Transverse colon (tissue), 4 donors: ENCODE measurements at regions not wholly inside any gene's neighbourhood (a gene's known extent, or its start where the extent isn't known, plus 50 kb on each side); places are given as distances from the start of the nearest gene placed in this dataset.

Experiments
- DNase-seq: peaks from one replicate; pipeline ENCODE4 v3.0.0-alpha.2; 2019
- H3K27ac ChIP-seq, 4 donors: fragments of 200-600 bp; sonication (generic); 2 replicates each; pipeline ENCODE4 v1.5.1; 2016 to 2018; ENCODE audit warnings: inconsistent platforms in 4 of 4
- H3K27me3 ChIP-seq: fragments of 200-600 bp; sonication (generic); 2 replicates; pipeline ENCODE4 v1.5.1; 2017; ENCODE audit warnings: inconsistent platforms
- H3K36me3 ChIP-seq, 4 donors: fragments of 200-600 bp; sonication (generic); 2 replicates each; pipeline ENCODE4 v1.5.1; 2017 to 2019; ENCODE audit warnings: inconsistent platforms in 4 of 4
- H3K4me1 ChIP-seq, 4 donors: fragments of 200-600 bp; sonication (generic); 2 replicates each; pipeline ENCODE4 v1.5.1; 2017 to 2020; ENCODE audit warnings: inconsistent platforms in 4 of 4
- H3K4me3 ChIP-seq, 4 donors: fragments of 200-600 bp; sonication (generic); 1 replicate in 1 of 4; 2 replicates in 3 of 4; pipeline versions ENCODE4 v1.5.1 to v1.6.1; 2017 to 2019; ENCODE audit warnings: inconsistent platforms in 4 of 4
- H3K9me3 ChIP-seq, 2 donors: fragments of 200-600 bp; sonication (generic); 2 replicates each; pipeline ENCODE4 v1.5.1; 2017 to 2019; ENCODE audit warnings: inconsistent platforms in 2 of 2
- CTCF ChIP-seq, 5 experiments: fragments of 200-600 bp in 3 of 5; fragments of 450-650 bp in 2 of 5; sonication (generic) in 3 of 5; IDR thresholded peaks; 1 replicate in 2 of 5; 2 replicates in 3 of 5; pipeline ENCODE4 v1.5.1; 2016 to 2017; ENCODE audit warnings: antibody characterized with exemption in 5 of 5, inconsistent platforms in 3 of 5, mild to moderate bottlenecking in 2 of 5, moderate library complexity in 1 of 5
- EP300 ChIP-seq: sonication (generic); formaldehyde crosslinking; IDR thresholded peaks from one replicate; pipeline ENCODE4 v1.6.1; 2017; ENCODE audit warnings: antibody characterized with exemption, low read depth
- POLR2A ChIP-seq: fragments of 450-650 bp; IDR thresholded peaks from one replicate; pipeline ENCODE4 v1.6.1; 2016; ENCODE audit warnings: antibody characterized with exemption, mild to moderate bottlenecking, moderate library complexity
- POLR2AphosphoS5 ChIP-seq, 3 donors: sonication (generic); formaldehyde crosslinking; IDR thresholded peaks; one replicate each; pipeline ENCODE4 v1.6.1; 2016; ENCODE audit warnings: antibody characterized with exemption in 3 of 3
- WGBS, 2 donors: methylation state at CpG; one replicate each; pipeline ENCODE4 v1.1.5; 2018; ENCODE audit warnings: low coverage in 1 of 2; 5-methylcytosine and 5-hydroxymethylcytosine counted together
- in situ Hi-C, 4 donors: fragments of 200-750 bp; cut with MboI; loops; one replicate each; pipeline versions ENCODE4 v1.15.0 to v1.15.1; 2017; ENCODE audit warnings: low sequenced_read_pairs in 3 of 4, low pct_ligation_motif_present in 1 of 4, low pct_unique_long_range_greater_than_20kb in 1 of 4
- intact Hi-C: fragments of 100-400 bp; cut with DNase I; formaldehyde crosslinking; loops from one replicate; pipeline ENCODE4 v1.15.1; 2023; ENCODE audit warnings: low total_unique reads

- WGBS, 2 donors, result 60 to 70% methylated on average over 1 to 20 of the region's 20 CpGs
Measured at GRCh38 chrX:459611-460010, 72.9 kb upstream of the PPP2R3B start.

GRCh38 chrX:460116-460515 is 73.4 kb upstream of the PPP2R3B start:
- Histone ChIP-seq H3K27me3 (no peaks in the 10 kb centered on the region), H3K4me1 (no peaks in the 10 kb centered on the region), H3K36me3 (no peaks in the 10 kb centered on the region), H3K27ac (no peak overlapping the region), H3K4me3 (no peak overlapping the region), H3K9me3 (no peaks in the 10 kb centered on the region)
- TF ChIP-seq CTCF (IDR thresholded peaks at IDR 0.05), result no peak
- TF ChIP-seq POLR2AphosphoS5 (IDR thresholded peaks at IDR 0.05), result no peak
- no peak for TF ChIP-seq EP300
- no peak for TF ChIP-seq POLR2A
- no peak for DNase-seq
- in situ Hi-C loops, result no loop called here
- 62 to 64% methylated on average over 5 to 11 of the region's 11 CpGs for WGBS, 2 donors
- intact Hi-C loops, result no loop called here

More at GRCh38 chrX:459611-460010, 72.9 kb upstream of the PPP2R3B start:
- Histone ChIP-seq H3K9me3 (peaks cover 0 to 1% of the 10 kb centered on the region in 2 donors), H3K4me3 (no peak overlapping the region), H3K4me1 (no peaks in the 10 kb centered on the region), H3K36me3 (no peaks in the 10 kb centered on the region), H3K27ac (no peak overlapping the region), H3K27me3 (no peaks in the 10 kb centered on the region)
- in situ Hi-C loops, result no loop called here
- DNase-seq, result no peak
- intact Hi-C loops, result no loop called here
- no peak for TF ChIP-seq EP300
- TF ChIP-seq POLR2A, result no peak
- no peak for TF ChIP-seq POLR2AphosphoS5 (IDR thresholded peaks at IDR 0.05)
- no peak for TF ChIP-seq CTCF (IDR thresholded peaks at IDR 0.05)

GRCh38 chrX:460823-461640 is 74.3 kb upstream of the PPP2R3B start:
- in situ Hi-C loops (no loop called here), intact Hi-C loops (no loop called here)
- DNase-seq, result no peak
- WGBS, 2 donors, result 87 to 91% methylated on average over 8 to 45 of the region's 45 CpGs
- no peaks in the 10 kb centered on the region for H3K36me3 ChIP-seq
- no peak for TF ChIP-seq POLR2AphosphoS5 (IDR thresholded peaks at IDR 0.05)
- TF ChIP-seq CTCF (IDR thresholded peaks at IDR 0.05), result no peak
- TF ChIP-seq POLR2A, result no peak
- no peak for TF ChIP-seq EP300
- H3K27ac ChIP-seq, result no peak overlapping the region
- no peaks in the 10 kb centered on the region for H3K4me1 ChIP-seq
- no peaks in the 10 kb centered on the region for H3K9me3 ChIP-seq
- no peaks in the 10 kb centered on the region for H3K27me3 ChIP-seq
- no peak overlapping the region for H3K4me3 ChIP-seq

- Histone ChIP-seq H3K27ac (no peak overlapping the region), H3K9me3 (no peaks in the 10 kb centered on the region), H3K36me3 (no peaks in the 10 kb centered on the region), H3K4me3 (no peak overlapping the region), H3K4me1 (no peaks in the 10 kb centered on the region), H3K27me3 (no peaks in the 10 kb centered on the region)
- in situ Hi-C loops, result no loop called here
- intact Hi-C loops, result no loop called here
- WGBS, 2 donors, result 88% methylated on average over 21 of the region's 21 CpGs; no CpG with 5 or more reads in 1 of the 2 donors
- no peak for TF ChIP-seq POLR2AphosphoS5 (IDR thresholded peaks at IDR 0.05)
- no peak for TF ChIP-seq POLR2A
- TF ChIP-seq EP300, result no peak
- no peak for TF ChIP-seq CTCF (IDR thresholded peaks at IDR 0.05)
- no peak for DNase-seq
Measured at GRCh38 chrX:462853-463252, 76.1 kb upstream of the PPP2R3B start.
